NCI-H1930 (cell line): ENCODE measurements at regions not wholly inside any gene's neighbourhood (a gene's known extent, or its start where the extent isn't known, plus 50 kb on each side); places are given as distances from the start of the nearest gene placed in this dataset.

Experiments used
- DNase-seq, 2 experiments: peaks; one replicate each; lab custom pipeline; 2025; lab: John Stamatoyannopoulos, UW

GRCh38 chr5:57611177-57611576, 128.6 kb upstream of the ACTBL2 start:
- no peak for DNase-seq

GRCh38 chr5:57608542-57608941, 125.9 kb upstream of the ACTBL2 start:
- DNase-seq = no peak

- DNase-seq = no peak
These were observed 119.4 kb upstream of the ACTBL2 start for GRCh38 chr5:57601996-57602395.

- no peak for DNase-seq
These were observed 117.7 kb upstream of the ACTBL2 start for GRCh38 chr5:57600321-57600720.

- DNase-seq = no peak
These were observed 116.1 kb upstream of the ACTBL2 start for GRCh38 chr5:57598756-57599155.

- no peak for DNase-seq
These were observed 115.5 kb upstream of the ACTBL2 start for GRCh38 chr5:57598097-57598496.

GRCh38 chr5:57595523-57595991, 112.9 kb upstream of the ACTBL2 start:
- DNase-seq = peak; percentile 9 to 19

- DNase-seq = no peak
These were observed 111.8 kb upstream of the ACTBL2 start for GRCh38 chr5:57594436-57594835.

GRCh38 chr5:57592236-57592635, 109.6 kb upstream of the ACTBL2 start:
- DNase-seq = no peak

GRCh38 chr5:57586649-57587048, 104.0 kb upstream of the ACTBL2 start:
- no peak for DNase-seq

- no peak for DNase-seq
These were observed 100.0 kb upstream of the ACTBL2 start for GRCh38 chr5:57582578-57583070.

- no peak for DNase-seq
These were observed 99.2 kb upstream of the ACTBL2 start for GRCh38 chr5:57581772-57582171.

- no peak for DNase-seq
These were observed 98.6 kb upstream of the ACTBL2 start for GRCh38 chr5:57581222-57581621.

- DNase-seq = no peak
These were observed 95.0 kb upstream of the ACTBL2 start for GRCh38 chr5:57577432-57578175.

GRCh38 chr5:57576317-57576716, 93.7 kb upstream of the ACTBL2 start:
- DNase-seq = no peak

- no peak for DNase-seq
These were observed 93.2 kb upstream of the ACTBL2 start for GRCh38 chr5:57575839-57576238.

GRCh38 chr5:57572461-57572860, 89.8 kb upstream of the ACTBL2 start:
- no peak for DNase-seq

- no peak for DNase-seq
These were observed 87.0 kb upstream of the ACTBL2 start for GRCh38 chr5:57569601-57570000.

GRCh38 chr5:57568136-57568535, 85.5 kb upstream of the ACTBL2 start:
- DNase-seq = no peak

GRCh38 chr5:57566914-57567313, 84.3 kb upstream of the ACTBL2 start:
- no peak for DNase-seq

- DNase-seq = no peak
These were observed 78.7 kb upstream of the ACTBL2 start for GRCh38 chr5:57561231-57561842.

- DNase-seq = no peak
These were observed 76.6 kb upstream of the ACTBL2 start for GRCh38 chr5:57559110-57559635.

GRCh38 chr5:57552033-57552432, 69.4 kb upstream of the ACTBL2 start:
- DNase-seq = no peak
